HG03442 (cell line): ENCODE measurements at regions not wholly inside any gene's neighbourhood (a gene's known extent, or its start where the extent isn't known, plus 50 kb on each side); places are given as distances from the start of the nearest gene placed in this dataset.
"Not testable (repeated sequence)": the region's sequence is repeated elsewhere in the genome, so short reads cannot be mapped to it uniquely, and the experiment has no call there.

ENCODE experiments used
- ATAC-seq: cut with Tn5 transposase; IDR thresholded peaks from one replicate; pipeline ENCODE4 v1.9.1; 2021; ENCODE audit warnings: mild to moderate bottlenecking, moderate library complexity; ENCODE audit not compliant: unreplicated experiment

DNA sequence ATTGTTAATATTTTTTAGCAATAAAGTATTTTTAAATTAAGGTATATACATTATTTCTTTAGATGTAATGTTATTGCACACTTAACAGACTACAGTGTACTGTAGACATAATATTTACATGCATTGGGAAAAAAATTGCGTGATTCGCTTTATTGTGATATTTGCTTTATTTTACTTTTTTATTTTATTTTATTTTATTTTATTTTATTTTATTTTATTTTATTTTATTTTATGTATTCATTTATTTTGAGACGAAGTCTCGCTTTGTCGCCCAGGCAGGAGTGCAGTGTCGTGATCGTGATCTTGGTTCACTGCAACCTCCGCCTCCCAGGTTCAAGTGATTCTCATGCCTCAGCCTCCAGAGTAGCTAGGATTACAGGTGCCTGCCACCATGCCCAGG, 1522.7 kb downstream of the AMY1C start:
- not testable (repeated sequence) for ATAC-seq

DNA sequence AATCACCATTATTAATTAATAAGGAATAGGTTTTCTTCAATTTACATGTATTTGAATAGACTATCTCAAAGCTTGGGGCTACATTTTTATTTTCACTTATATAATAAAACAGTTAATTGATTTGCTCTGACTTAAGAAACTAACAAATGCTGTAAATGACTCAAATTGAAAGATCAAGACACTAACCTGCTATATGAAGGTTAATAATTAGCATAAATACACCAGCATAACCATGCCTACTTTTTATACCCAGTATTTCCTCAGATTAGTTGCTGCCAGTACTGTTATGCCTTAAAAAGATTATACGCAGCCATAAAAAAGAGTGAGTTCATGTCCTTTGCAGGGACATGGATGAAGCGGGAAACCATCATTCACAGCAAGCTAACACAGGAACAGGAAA, 1545.1 kb downstream of the AMY1C start:
- no peak for ATAC-seq

DNA sequence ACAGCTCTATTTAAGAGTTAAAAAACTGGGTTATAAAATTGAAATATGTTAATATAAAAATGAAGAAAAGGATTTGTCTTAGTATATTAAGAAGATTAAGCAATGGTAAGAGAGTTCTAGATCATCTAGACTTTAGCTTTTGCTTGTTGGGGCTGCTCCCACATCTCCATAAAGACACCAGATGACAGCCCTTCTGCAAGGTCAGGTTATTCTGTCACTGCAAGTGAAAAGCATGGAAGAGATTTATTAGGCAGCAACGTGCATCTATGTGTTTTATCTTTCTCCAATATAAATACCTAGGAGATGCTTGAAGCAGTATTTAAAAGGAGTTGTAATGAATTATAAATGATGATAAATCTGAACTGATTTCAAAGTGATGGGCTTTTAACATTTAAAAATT, 1560.4 kb downstream of the AMY1C start:
- ATAC-seq: no peak

DNA sequence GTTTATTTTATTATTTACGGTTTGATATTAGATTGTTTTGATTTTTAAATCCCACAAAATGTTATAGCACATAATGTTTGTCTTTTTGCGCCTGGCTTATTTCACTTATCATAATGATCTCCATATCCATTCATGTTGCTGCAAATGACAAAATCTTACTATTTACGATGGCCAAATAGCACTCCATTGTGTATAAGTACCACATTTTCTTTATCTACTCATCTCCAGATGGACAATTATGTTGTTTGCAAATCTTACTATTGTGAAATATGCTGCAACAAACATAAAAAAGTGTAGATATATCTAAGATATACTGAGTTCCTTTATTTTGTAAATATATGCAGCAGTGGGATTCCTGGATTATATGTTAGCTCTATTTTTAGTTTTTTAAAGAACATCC, 1568.3 kb downstream of the AMY1C start:
- ATAC-seq: no peak

DNA sequence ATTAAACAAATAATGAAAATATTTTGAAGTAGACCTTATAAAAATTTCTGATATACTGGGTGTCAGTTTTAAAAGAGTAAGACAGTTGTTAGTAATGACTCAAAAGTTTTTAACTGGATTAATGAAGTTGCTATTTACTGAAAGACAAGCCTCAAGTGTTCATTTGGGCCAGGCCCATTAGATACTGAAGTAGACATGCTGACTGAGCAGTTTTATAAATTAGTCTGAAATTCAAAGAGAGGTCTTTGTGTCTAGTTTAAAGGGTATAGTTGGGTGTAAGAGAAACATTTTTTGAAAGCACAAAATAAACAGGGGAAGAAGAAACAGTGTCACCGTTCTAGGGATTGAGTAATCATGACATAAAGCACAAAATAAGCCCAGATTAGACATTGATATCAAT, 1577.2 kb downstream of the AMY1C start:
- no peak for ATAC-seq

DNA sequence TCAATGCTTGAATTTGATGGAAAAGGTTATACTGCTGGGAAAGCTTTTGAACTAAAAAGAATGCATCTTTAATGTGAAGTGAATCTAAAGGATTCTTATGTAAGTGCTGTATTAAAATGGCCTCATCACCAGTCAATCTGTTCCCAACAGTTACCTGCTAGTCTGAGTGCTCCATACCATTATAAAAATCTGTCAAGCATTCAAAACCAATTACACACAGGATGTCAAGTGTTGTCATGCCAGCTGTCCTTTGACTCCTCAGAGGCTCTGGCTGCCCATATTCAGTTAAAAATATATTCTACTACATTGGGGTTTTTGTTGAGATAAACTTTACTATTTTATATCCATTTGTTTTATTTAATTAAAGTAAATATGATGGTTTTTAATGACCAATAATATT, 1587.7 kb downstream of the AMY1C start:
- no peak for ATAC-seq

DNA sequence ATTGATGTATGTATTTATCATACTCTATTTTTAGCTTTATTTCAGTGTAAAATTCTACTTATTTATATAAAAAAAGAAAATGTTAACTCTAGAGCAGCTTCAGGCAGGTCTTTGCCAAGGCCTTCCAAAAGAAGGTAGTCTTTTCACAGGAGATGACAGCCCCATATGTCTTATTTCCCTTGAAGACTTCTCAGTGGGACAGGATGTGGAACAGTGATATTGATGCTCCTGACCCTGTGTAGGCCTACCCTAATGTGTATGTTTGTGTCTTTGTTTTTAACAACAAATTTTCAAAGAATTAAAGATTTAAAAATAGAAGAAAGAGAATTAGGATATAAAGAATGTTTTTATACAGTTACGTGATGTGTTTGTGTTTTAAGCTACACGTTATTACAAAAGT, 1593.6 kb downstream of the AMY1C start:
- no peak for ATAC-seq

DNA sequence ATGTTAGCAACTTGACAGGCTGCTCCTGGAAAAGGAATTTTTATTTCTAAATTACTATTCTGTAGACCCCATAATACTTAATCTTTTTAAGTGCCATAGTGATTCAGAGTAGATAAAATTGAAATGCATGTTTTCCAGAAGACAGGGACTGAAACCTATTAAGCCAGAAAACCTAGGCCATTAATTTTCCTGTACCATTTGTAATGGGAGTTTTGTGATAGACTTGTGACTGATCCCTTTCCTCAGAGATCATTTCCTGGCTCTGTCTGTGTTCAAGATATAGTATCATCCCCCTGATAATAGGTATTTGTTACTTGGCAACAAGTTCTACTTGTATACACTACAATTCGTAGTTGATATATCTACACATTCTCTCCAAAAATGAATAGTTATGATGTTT, 1609.8 kb downstream of the AMY1C start:
- no peak for ATAC-seq

DNA sequence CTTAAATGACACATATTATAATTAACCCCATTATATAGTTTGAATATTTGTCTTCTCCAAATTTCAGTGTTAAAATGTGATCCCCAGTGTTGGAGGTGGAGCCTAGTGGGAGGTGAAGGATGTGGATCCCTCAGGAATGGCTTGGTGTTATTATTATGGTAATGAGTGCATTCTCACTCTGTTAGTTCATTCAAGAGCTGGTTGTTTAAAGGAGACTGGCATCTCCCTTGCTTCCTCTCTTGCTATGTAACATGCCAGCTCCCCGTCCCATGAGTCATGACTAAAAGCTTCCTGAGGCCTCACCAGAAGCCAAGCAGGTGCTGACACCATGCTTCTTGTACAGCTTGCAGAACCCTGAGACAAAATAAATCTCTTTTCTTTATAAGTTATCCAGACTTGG, 1612.7 kb downstream of the AMY1C start:
- no peak for ATAC-seq

DNA sequence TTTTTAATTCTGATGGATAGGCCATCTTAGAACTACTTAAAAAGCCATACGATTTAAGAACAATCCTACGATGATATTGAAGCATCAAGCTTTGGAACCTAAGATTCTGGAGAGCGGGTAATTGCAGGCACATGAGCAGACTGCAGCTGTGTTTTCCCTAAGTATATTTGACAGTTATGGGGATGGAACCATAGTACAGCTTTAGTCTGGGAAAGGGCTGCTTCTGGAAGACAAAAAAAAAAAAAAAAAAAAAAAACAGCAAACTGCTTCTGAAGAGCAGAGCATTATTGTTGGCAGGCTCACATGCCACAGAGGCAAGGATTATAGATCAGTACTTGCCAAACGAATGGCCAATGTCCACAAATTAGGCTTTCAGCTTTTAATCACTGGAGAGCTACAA, 1618.7 kb downstream of the AMY1C start:
- no peak for ATAC-seq

DNA sequence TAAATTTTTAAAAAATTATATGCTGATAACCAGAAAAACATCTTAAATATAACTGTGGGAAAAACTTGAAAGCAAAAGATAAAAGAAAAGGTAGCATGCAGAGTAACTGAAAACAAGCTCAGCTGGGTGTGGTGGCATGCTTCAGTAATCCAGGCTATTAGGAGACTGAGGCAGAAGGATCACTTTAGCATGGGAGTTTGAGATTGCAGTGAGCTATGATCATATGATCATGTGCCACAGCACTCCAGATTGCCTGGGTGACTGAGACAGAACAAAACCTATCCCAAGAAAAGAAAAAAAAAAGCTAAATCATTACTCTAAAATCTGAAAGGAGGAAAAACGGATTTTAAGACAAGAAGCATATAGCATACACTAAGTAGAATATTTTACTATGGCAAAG, 1624.0 kb downstream of the AMY1C start:
- no peak for ATAC-seq

DNA sequence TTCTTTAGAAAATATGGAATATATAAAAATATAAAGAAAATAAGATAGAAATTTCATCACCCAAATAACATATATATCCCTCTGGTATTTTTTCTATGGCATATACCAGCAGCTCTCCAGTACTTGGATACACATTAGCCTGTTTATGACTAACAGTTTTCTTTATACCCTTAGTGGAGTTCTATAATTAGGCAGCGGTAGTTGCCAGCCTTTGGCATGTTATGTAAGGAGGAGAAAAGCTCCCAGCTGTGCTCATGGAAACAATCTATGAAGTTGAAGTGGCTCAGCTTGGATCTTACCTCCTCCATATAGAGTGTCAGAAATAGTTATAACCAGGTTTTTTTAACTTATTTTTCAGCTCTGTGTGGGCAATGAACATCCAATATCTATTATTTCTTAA, 1636.8 kb downstream of the AMY1C start:
- ATAC-seq: no peak

DNA sequence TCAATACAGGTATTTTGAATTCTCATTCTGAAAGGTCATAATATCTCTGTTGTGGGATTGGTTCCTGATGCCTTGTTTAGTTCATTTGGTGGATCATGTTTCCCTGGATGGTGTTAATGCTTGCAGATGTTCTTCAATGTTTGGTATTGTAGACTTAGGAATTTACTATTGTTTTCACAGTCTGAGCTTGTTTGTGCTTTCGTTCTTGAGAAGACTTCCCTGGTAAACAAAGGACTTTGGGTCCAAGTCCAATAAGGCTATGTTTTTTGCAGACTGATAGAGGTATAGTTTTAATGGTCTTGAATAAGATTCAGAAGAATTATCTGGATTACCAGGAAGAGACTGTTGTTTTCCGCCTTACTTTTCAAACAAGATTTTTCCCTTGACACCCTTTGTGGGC, 1646.3 kb downstream of the AMY1C start:
- ATAC-seq: no peak

DNA sequence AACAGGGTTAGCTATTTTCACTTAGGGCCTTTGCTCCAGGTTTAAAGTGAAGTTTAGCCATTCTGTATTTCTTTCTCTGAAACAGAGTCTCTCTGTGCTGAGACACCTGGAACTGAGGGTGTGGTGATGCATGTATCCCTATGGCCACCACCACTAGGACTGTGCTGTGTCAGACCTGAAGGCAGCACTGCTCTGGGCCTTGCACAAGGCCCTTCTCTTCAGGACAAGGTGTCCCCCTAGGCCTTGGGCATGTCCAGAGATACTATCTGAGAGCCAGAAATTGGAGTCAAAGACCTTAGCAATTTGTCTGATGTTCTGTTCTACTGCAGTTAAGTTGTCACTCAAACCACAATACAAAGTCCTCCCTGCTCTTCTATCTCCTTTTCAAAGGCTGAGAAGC, 1649.2 kb downstream of the AMY1C start:
- ATAC-seq: no peak

DNA sequence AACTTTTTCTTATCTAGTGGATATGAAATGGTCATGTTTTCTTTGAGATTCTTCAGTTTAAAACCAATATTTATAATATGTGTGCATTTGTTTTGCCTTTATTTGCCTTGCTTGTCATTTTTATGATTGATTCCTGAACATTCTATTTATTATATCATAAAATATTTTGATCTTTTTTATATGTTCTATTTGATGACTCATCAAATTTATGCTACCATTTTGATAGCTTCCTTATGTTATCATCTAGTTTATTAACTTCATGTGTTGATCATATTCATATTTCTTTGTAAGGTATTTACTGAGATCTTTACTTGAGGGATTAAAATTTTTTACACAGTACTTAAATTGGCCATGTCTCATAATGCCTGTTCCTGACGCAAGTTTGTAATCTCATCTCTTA, 1650.0 kb downstream of the AMY1C start:
- no peak for ATAC-seq

DNA sequence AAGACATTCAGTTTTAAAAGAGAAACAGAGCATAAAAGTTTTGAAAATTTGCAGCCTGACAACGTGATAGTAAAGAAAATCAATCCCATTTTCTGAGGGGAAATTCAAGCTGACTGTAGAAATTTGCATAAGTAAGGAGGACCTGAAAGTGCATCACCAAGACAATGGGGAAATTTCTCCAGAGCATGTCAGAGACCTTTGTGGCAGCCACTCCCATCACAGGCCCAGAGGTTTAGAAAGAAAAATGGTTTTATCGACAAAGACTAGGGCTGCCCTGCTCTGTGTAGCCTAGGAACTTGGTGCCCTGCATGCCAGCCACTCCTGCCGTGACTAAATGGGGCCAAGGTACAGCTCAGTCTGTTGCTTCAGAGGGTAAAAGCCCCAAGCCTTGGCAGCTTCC, 1640.2 kb upstream of the PRMT6 start:
- ATAC-seq: no peak

DNA sequence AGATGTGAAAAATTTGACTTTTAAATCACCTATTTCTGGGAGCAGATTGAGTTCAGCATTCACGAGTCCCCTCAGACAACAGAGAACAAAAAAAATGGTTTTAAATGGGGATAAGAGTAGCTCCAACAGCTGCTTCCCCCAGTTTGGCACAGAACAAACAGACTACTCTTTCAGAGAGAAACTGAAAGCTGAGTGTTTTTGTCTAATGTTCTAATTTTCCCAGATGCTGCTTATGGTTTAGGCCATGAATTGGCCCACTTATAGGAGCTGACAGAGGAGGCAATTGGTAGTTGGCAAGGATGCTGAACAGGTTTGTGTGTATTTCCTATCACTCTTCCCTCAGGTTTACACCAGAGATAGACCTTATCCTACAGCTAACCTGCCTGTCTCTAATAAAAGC, 1637.4 kb upstream of the PRMT6 start:
- no peak for ATAC-seq

DNA sequence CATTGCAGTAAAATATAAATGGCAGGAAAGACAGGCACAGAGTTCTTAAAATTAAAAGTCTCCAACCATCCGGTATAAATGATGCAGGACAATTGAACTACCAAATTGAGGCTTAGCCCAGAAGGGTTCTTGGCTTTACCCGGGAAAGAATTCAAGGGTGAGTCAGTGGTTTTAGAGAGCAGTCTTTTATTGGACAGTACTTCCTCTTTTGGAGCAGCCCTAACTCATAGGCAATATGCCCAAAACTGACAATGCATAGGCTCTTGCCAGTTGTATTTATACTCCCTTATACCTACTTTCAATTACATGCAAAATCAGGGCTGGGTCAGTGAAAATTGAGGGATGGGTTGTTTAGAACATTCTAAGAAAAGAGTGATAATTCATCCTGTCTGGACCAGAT, 1628.9 kb upstream of the PRMT6 start:
- ATAC-seq: no peak

DNA sequence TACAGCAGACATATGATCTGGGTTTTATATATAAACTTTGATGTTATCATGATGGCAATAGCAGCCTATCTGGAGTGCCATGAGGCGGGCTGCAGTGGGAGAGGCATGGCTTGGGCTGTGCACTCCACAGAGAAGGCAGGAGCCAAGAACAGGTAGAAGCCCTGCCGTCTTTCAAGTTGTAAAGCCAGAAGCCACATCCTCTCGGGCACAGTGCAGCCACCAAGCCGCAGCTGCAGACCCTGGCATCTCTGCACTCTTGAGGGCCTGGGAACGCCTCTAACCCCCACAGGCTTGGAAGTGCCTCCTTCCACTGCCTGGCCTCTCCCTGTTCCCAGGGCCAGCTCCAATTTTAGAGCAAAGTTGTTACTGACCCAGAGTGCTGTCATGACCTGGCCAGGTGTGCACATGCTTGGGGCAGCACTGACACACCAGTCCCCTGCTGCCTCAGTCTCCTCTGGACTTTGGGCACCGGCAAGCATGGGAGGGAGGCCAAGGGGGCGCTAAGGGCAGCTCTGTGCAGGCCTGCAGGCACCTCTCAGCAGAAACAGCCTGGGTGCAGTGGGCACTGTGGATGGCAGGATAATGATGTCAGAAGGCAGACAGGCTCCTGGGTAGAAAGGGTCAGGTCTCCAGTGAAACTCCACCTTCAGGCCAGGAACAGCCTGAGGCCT, 1619.8 kb upstream of the PRMT6 start:
- no peak for ATAC-seq

DNA sequence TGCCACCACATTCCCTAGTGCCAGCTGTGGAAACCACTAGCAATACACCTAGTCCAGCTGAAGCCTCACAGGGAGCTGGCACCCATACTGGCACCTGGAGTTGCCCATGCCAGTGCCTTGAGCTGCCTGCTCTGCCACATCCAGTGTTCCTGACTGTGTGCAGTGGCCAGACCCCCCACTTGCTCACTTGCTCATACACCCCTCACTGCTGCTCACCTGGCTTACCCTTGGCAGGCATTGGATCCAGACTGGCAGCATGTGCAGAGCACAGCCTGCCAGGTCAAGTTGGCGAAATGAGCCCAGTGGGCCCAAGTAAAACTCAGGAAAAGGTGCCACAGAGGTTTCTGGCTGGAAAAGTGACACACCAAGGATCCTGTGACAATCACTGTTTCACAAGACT, 1618.6 kb upstream of the PRMT6 start:
- no peak for ATAC-seq

DNA sequence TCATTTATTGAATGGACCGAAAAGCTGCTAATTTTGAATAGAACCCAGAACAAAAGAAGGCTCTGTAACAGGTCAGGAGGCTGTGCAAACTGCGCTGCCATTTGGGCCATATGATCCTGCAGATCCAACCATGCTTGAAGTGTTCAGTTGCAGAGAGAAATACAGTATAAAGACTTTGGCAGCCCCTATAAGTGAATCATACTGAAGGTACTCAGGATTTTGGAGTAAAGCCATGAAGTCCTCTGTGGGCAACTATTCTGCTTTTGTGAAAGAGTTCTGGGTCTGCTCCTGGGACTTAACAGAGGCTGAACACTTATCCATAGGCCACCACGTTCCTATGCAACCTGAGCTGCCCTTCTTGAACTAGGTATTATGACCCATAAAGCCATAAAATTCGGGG, 1613.6 kb upstream of the PRMT6 start:
- ATAC-seq: no peak

DNA sequence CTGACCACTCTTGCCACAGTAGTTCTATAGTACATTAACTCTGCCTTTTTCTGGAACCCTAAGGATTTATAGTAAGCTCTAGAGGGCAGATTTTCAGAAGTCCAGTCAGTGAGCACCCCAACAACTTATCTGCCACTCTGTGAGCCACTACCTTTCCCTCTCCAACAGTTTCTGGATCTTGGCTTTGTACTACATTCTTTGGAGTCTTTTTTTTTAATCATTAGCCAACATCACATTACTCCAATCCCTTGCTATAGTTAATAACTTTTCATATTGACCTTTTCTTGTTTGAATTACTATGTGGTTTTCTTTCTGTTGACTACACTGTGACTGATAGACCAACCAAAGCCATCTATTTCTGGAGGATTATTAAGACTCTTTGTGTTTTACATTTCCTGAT, 1596.7 kb upstream of the PRMT6 start:
- ATAC-seq: no peak

DNA sequence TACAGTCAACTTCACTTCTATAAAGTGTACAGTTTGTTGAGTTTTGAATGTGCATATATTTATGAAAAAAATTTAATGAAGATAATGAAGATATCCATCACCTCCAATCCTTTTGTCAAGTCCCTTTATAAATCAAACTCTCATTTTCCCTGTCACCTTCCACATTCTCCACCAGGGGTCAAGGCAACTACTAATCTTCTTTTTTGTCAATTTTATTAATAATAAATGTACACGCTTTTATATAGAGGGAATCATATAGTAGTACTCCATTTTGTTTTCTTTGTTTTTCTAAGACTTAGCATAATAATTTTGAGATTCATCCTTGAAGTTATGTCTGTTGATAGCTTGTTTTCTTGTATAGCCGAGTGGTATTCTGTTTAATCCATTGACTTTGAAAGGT, 1594.2 kb upstream of the PRMT6 start:
- ATAC-seq: no peak

DNA sequence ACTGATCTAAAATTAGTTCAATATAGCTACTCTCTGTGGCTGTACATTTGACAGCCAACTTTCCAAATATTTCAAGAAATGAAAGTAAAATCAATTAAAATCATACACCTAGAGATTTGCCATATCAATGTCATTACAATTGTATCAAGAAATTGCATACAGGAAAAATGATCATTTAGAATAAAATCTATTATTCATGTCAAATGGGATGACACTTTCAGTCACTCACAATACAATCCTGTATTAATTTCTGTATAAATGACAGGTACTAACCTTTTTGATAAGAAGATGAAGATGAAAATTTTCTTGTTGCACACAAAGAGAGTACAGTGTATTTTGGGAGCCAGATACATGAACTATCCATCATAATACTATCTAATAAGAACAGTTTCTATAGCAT, 1588.9 kb upstream of the PRMT6 start:
- no peak for ATAC-seq
